Ishikawa (cell line): ENCODE measurements at regions not wholly inside any gene's neighbourhood (a gene's known extent, or its start where the extent isn't known, plus 50 kb on each side); places are given as distances from the start of the nearest gene placed in this dataset.

ENCODE experiments used
- FOXM1 ChIP-seq: IDR thresholded peaks from 2 replicates; pipeline ENCODE4 v1.6.1; 2012; ENCODE audit warnings: low read depth, borderline replicate concordance
- TF ChIP-seq, protein P1 (sequence below): IDR thresholded peaks from 2 replicates; pipeline ENCODE4 v1.6.1; 2012

DNA sequence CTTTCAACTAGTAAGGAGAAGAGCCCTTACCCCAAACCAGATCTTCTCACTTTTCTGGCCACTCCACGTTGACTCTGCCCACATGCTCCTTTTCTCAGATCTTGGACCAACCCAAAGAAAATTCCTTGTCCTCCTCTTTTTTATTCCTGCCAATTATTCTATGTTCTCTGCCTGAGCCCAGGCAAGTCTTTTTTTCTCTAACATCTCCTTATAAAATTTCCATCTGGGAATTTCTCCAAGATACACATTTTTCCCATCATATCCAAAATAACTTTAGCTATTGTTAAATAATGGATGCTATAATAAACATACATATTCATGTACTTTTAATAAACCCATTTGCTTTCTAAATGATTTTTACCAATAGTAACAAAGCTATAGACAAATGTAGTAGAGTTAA lies 726.0 kb upstream of the ZNF385D start:
- TF ChIP-seq, protein P1, sequence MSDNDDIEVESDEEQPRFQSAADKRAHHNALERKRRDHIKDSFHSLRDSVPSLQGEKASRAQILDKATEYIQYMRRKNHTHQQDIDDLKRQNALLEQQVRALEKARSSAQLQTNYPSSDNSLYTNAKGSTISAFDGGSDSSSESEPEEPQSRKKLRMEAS, result no peak
- no peak for TF ChIP-seq FOXM1
